ENCODE measurements at regions not wholly inside any gene's neighbourhood (a gene's known extent, or its start where the extent isn't known, plus 50 kb on each side); places are given as distances from the start of the nearest gene placed in this dataset.

GRCh38 chr5:89293810-89294209 lies 410.8 kb upstream of the MEF2C start:
- Histone ChIP-seq H3K4me3 (no peak overlapping the region), H3K27ac (no peak overlapping the region), H4K20me1 (no peaks in the 10 kb centered on the region), H3K27me3 (no peaks in the 10 kb centered on the region), H3K36me3 (no peaks in the 10 kb centered on the region), H3K9ac (no peak overlapping the region), H3K4me2 (no peak overlapping the region), H3K4me1 (no peaks in the 10 kb centered on the region), H3K9me3 (no peaks in the 10 kb centered on the region)
- TF ChIP-seq Cebpa-rat (IDR thresholded peaks at IDR 0.05), result no peak; the same call in 1 of the 2 replicates

- no peak for TF ChIP-seq Cebpa-rat (IDR thresholded peaks at IDR 0.05)
- Histone ChIP-seq H4K20me1 (no peaks in the 10 kb centered on the region), H3K4me1 (no peaks in the 10 kb centered on the region), H3K4me3 (no peak overlapping the region), H3K4me2 (no peak overlapping the region), H3K9ac (no peak overlapping the region), H3K27ac (no peak overlapping the region), H3K9me3 (no peaks in the 10 kb centered on the region), H3K27me3 (no peaks in the 10 kb centered on the region), H3K36me3 (no peaks in the 10 kb centered on the region)
Observed at GRCh38 chr5:89292487-89292886, 409.5 kb upstream of the MEF2C start.

GRCh38 chr5:89289604-89290003 lies 406.6 kb upstream of the MEF2C start:
- H3K4me1 ChIP-seq, result no peaks in the 10 kb centered on the region
- no peak overlapping the region for H3K4me3 ChIP-seq

GRCh38 chr5:89287964-89288363 lies 405.0 kb upstream of the MEF2C start:
- no peaks in the 10 kb centered on the region for H3K4me1 ChIP-seq
- no peaks in the 10 kb centered on the region for H3K36me3 ChIP-seq
- H4K20me1 ChIP-seq, result no peaks in the 10 kb centered on the region
- no peak overlapping the region for H3K4me2 ChIP-seq
- H3K9me3 ChIP-seq, result no peaks in the 10 kb centered on the region
- no peak overlapping the region for H3K27ac ChIP-seq
- H3K9ac ChIP-seq, result no peak overlapping the region
- TF ChIP-seq Cebpa-rat (IDR thresholded peaks at IDR 0.05), result no peak
- H3K27me3 ChIP-seq, result no peaks in the 10 kb centered on the region
- H3K4me3 ChIP-seq, result no peak overlapping the region

More at GRCh38 chr5:89289604-89290003, 406.6 kb upstream of the MEF2C start:
- Histone ChIP-seq H3K9ac (no peak overlapping the region), H3K27ac (no peak overlapping the region), H3K36me3 (no peaks in the 10 kb centered on the region), H3K4me2 (no peak overlapping the region), H3K9me3 (no peaks in the 10 kb centered on the region), H3K27me3 (no peaks in the 10 kb centered on the region), H4K20me1 (no peaks in the 10 kb centered on the region)
- no peak for TF ChIP-seq Cebpa-rat (IDR thresholded peaks at IDR 0.05)

- no peak overlapping the region for H3K9ac ChIP-seq
- no peaks in the 10 kb centered on the region for H3K27me3 ChIP-seq
- no peak for TF ChIP-seq Cebpa-rat (IDR thresholded peaks at IDR 0.05)
- H3K4me1 ChIP-seq, result no peaks in the 10 kb centered on the region
- H3K36me3 ChIP-seq, result no peaks in the 10 kb centered on the region
- H3K4me2 ChIP-seq, result no peak overlapping the region
- no peak overlapping the region for H3K27ac ChIP-seq
- no peaks in the 10 kb centered on the region for H3K9me3 ChIP-seq
- H3K4me3 ChIP-seq, result no peak overlapping the region
- H4K20me1 ChIP-seq, result no peaks in the 10 kb centered on the region
Observed at GRCh38 chr5:89286320-89286719, 403.3 kb upstream of the MEF2C start.

- no peaks in the 10 kb centered on the region for H3K27me3 ChIP-seq
- H3K9me3 ChIP-seq, result no peaks in the 10 kb centered on the region
- no peak overlapping the region for H3K4me2 ChIP-seq
- TF ChIP-seq Cebpa-rat (IDR thresholded peaks at IDR 0.05), result no peak
- peaks cover 4% of the 10 kb centered on the region; the same call in 1 of the 2 replicates for H3K4me1 ChIP-seq
- H3K36me3 ChIP-seq, result no peaks in the 10 kb centered on the region
- no peaks in the 10 kb centered on the region for H4K20me1 ChIP-seq
- no peak overlapping the region for H3K4me3 ChIP-seq
- H3K27ac ChIP-seq, result no peak overlapping the region
- no peak overlapping the region for H3K9ac ChIP-seq
Observed at GRCh38 chr5:89283728-89284493, 400.9 kb upstream of the MEF2C start.

GRCh38 chr5:89282554-89283510 lies 399.8 kb upstream of the MEF2C start:
- no peak overlapping the region for H3K4me3 ChIP-seq
- no peak overlapping the region for H3K27ac ChIP-seq
- H3K4me2 ChIP-seq, result no peak overlapping the region
- peaks cover 4% of the 10 kb centered on the region; the same call in 1 of the 2 replicates for H3K4me1 ChIP-seq
- TF ChIP-seq Cebpa-rat (IDR thresholded peaks at IDR 0.05), result no peak
- H3K9ac ChIP-seq, result no peak overlapping the region
- H3K9me3 ChIP-seq, result no peaks in the 10 kb centered on the region
- H4K20me1 ChIP-seq, result no peaks in the 10 kb centered on the region
- H3K36me3 ChIP-seq, result no peaks in the 10 kb centered on the region
- no peaks in the 10 kb centered on the region for H3K27me3 ChIP-seq

- peaks cover 4% of the 10 kb centered on the region; the same call in 1 of the 2 replicates for H3K4me1 ChIP-seq
- H3K9me3 ChIP-seq, result no peaks in the 10 kb centered on the region
- no peak overlapping the region for H3K4me3 ChIP-seq
- no peaks in the 10 kb centered on the region for H4K20me1 ChIP-seq
- H3K27ac ChIP-seq, result no peak overlapping the region
- H3K4me2 ChIP-seq, result no peak overlapping the region
- H3K9ac ChIP-seq, result no peak overlapping the region
- no peaks in the 10 kb centered on the region for H3K27me3 ChIP-seq
- H3K36me3 ChIP-seq, result no peaks in the 10 kb centered on the region
- TF ChIP-seq Cebpa-rat (IDR thresholded peaks at IDR 0.05), result no peak
Observed at GRCh38 chr5:89281766-89282553, 399.0 kb upstream of the MEF2C start.

- Histone ChIP-seq H3K4me3 (no peak overlapping the region), H3K27me3 (no peaks in the 10 kb centered on the region), H4K20me1 (no peaks in the 10 kb centered on the region), H3K4me2 (no peak overlapping the region), H3K9me3 (no peaks in the 10 kb centered on the region), H3K4me1 (peaks cover 4% of the 10 kb centered on the region; the same call in 1 of the 2 replicates), H3K27ac (no peak overlapping the region), H3K9ac (no peak overlapping the region), H3K36me3 (no peaks in the 10 kb centered on the region)
- TF ChIP-seq Cebpa-rat (IDR thresholded peaks at IDR 0.05), result no peak
Observed at GRCh38 chr5:89281211-89281610, 398.2 kb upstream of the MEF2C start.
